ENCODE measurements at regions not wholly inside any gene's neighbourhood (a gene's known extent, or its start where the extent isn't known, plus 50 kb on each side); places are given as distances from the start of the nearest gene placed in this dataset.
"Not testable (repeated sequence)": the region's sequence is repeated elsewhere in the genome, so short reads cannot be mapped to it uniquely, and the experiment has no call there.

DNA sequence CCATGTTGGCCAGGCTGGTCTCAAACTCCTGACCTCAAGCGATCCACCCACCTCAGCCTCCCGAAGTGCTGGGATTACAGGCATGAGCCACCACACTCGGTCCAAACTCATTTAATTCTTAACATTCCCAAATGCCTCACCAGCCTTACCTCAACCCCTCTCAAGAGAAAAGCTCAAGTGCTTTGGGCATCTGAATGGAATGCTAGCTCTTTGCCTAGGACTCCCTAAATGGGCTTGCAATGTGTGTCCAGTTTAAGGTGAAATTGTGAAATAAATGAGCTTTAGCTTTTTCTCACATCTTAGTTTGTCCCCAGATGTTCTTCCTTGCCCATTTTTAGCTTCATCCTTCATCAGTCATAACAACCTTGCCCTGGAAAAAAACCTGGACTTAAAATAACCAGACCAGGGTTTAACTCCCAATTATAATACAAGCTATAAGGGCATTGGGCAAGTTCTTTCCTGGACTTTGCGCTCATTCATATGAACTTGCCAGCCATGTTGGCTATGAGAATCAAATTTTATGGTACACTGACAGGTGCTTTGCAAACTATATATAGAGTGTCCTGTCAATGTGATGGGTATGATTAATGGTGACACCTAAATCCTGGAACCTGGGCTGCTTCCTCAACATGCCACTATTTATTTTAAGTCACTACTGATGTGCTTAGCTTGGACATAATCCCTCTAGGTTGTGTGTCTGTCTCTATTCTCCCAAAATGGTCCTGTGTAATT, 95.1 kb upstream of the SERPINE2 start:
- H3K36me3 ChIP-seq (ENCODE audit: control insufficient read depth in 2 of 2, insufficient read depth in 2 of 2, low read length in 1 of 2) = no peaks in the 10 kb centered on the region
- no peaks in the 10 kb centered on the region for H3K4me1 ChIP-seq (ENCODE audit: control insufficient read depth in 2 of 2, insufficient read depth in 2 of 2, low read length in 2 of 2)
- 96% methylated on average over 4 of the region's 4 CpGs for WGBS
- no peak overlapping the region for H3K27ac ChIP-seq (ENCODE audit: low read depth in 1 of 2, low read length in 1 of 2)
- no peaks in the 10 kb centered on the region for H3K9me3 ChIP-seq (ENCODE audit: control insufficient read depth in 2 of 2, insufficient read depth in 1 of 2, low read length in 1 of 2)
- no peak overlapping the region for H3K4me3 ChIP-seq (ENCODE audit: low read length in 2 of 2)
- DNase-seq (ENCODE audit: low read depth in 6 of 9, low spot score in 9 of 9) = no peak
- H3K27me3 ChIP-seq (ENCODE audit: control insufficient read depth in 2 of 2, insufficient read depth in 1 of 2, low read length in 1 of 2) = no peaks in the 10 kb centered on the region

GRCh38 chr2:224133387-224133786, 94.3 kb upstream of the SERPINE2 start:
- no peaks in the 10 kb centered on the region for H3K36me3 ChIP-seq (ENCODE audit: control insufficient read depth in 2 of 2, insufficient read depth in 2 of 2, low read length in 1 of 2)
- DNase-seq (ENCODE audit: low read depth in 6 of 9, low spot score in 9 of 9) = no peak
- WGBS = 87% methylated on average over 4 of the region's 4 CpGs
- H3K9me3 ChIP-seq (ENCODE audit: control insufficient read depth in 2 of 2, insufficient read depth in 1 of 2, low read length in 1 of 2) = no peaks in the 10 kb centered on the region
- no peaks in the 10 kb centered on the region for H3K27me3 ChIP-seq (ENCODE audit: control insufficient read depth in 2 of 2, insufficient read depth in 1 of 2, low read length in 1 of 2)
- no peak overlapping the region for H3K27ac ChIP-seq (ENCODE audit: low read depth in 1 of 2, low read length in 1 of 2)
- H3K4me1 ChIP-seq (ENCODE audit: control insufficient read depth in 2 of 2, insufficient read depth in 2 of 2, low read length in 2 of 2) = no peaks in the 10 kb centered on the region
- H3K4me3 ChIP-seq (ENCODE audit: low read length in 2 of 2) = no peak overlapping the region

- no peak overlapping the region for H3K27ac ChIP-seq (ENCODE audit: low read depth in 1 of 2, low read length in 1 of 2)
- H3K4me3 ChIP-seq (ENCODE audit: low read length in 2 of 2) = no peak overlapping the region
- H3K4me1 ChIP-seq (ENCODE audit: control insufficient read depth in 2 of 2, insufficient read depth in 2 of 2, low read length in 2 of 2) = no peaks in the 10 kb centered on the region
- no peaks in the 10 kb centered on the region for H3K27me3 ChIP-seq (ENCODE audit: control insufficient read depth in 2 of 2, insufficient read depth in 1 of 2, low read length in 1 of 2)
- H3K9me3 ChIP-seq (ENCODE audit: control insufficient read depth in 2 of 2, insufficient read depth in 1 of 2, low read length in 1 of 2) = no peaks in the 10 kb centered on the region
- DNase-seq (ENCODE audit: low read depth in 6 of 9, low spot score in 9 of 9) = no peak
- H3K36me3 ChIP-seq (ENCODE audit: control insufficient read depth in 2 of 2, insufficient read depth in 2 of 2, low read length in 1 of 2) = no peaks in the 10 kb centered on the region
- 63% methylated on average over 5 of the region's 5 CpGs for WGBS
Measured at GRCh38 chr2:224127871-224128501, 88.9 kb upstream of the SERPINE2 start.

GRCh38 chr2:224126440-224126839, 87.4 kb upstream of the SERPINE2 start:
- DNase-seq (ENCODE audit: low read depth in 6 of 9, low spot score in 9 of 9) = no peak
- no peaks in the 10 kb centered on the region for H3K27me3 ChIP-seq (ENCODE audit: control insufficient read depth in 2 of 2, insufficient read depth in 1 of 2, low read length in 1 of 2)
- WGBS = 92% methylated on average over 6 of the region's 6 CpGs

DNA sequence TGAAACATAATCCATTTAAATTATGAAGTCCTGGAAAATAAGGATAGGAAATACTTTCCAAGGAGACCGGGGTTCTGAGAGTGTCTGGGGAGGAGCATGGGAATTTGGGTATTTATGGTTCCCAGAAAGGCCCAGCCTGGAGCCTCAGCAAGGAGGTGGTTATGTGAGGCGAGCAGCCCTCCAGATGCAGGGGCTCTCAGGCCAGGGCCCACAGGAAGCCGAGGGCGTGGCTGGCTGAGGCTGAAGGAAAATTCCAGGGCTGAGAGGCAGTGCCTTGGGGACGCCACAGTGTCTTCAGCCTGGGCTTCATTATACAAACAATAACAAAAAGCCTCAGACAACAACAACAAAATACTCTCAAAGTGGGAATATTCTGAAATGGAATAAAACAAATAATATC, 86.9 kb upstream of the SERPINE2 start:
- WGBS = 61% methylated on average over 5 of the region's 5 CpGs
- Histone ChIP-seq H3K27ac (ENCODE audit: low read depth in 1 of 2, low read length in 1 of 2) (no peak overlapping the region), H3K9me3 (ENCODE audit: control insufficient read depth in 2 of 2, insufficient read depth in 1 of 2, low read length in 1 of 2) (no peaks in the 10 kb centered on the region), H3K36me3 (ENCODE audit: control insufficient read depth in 2 of 2, insufficient read depth in 2 of 2, low read length in 1 of 2) (no peaks in the 10 kb centered on the region), H3K4me3 (ENCODE audit: low read length in 2 of 2) (no peak overlapping the region), H3K4me1 (ENCODE audit: control insufficient read depth in 2 of 2, insufficient read depth in 2 of 2, low read length in 2 of 2) (no peaks in the 10 kb centered on the region), H3K27me3 (ENCODE audit: control insufficient read depth in 2 of 2, insufficient read depth in 1 of 2, low read length in 1 of 2) (no peaks in the 10 kb centered on the region)
- DNase-seq (ENCODE audit: low read depth in 6 of 9, low spot score in 9 of 9) = no peak

More at GRCh38 chr2:224126440-224126839, 87.4 kb upstream of the SERPINE2 start:
- Histone ChIP-seq H3K36me3 (ENCODE audit: control insufficient read depth in 2 of 2, insufficient read depth in 2 of 2, low read length in 1 of 2) (no peaks in the 10 kb centered on the region), H3K9me3 (ENCODE audit: control insufficient read depth in 2 of 2, insufficient read depth in 1 of 2, low read length in 1 of 2) (no peaks in the 10 kb centered on the region), H3K4me1 (ENCODE audit: control insufficient read depth in 2 of 2, insufficient read depth in 2 of 2, low read length in 2 of 2) (no peaks in the 10 kb centered on the region), H3K4me3 (ENCODE audit: low read length in 2 of 2) (no peak overlapping the region), H3K27ac (ENCODE audit: low read depth in 1 of 2, low read length in 1 of 2) (no peak overlapping the region)

- H3K27me3 ChIP-seq (ENCODE audit: control insufficient read depth in 2 of 2, insufficient read depth in 1 of 2, low read length in 1 of 2) = no peaks in the 10 kb centered on the region
- no peak for DNase-seq (ENCODE audit: low read depth in 6 of 9, low spot score in 9 of 9)
- H3K4me3 ChIP-seq (ENCODE audit: low read length in 2 of 2) = no peak overlapping the region
- no peaks in the 10 kb centered on the region for H3K9me3 ChIP-seq (ENCODE audit: control insufficient read depth in 2 of 2, insufficient read depth in 1 of 2, low read length in 1 of 2)
- H3K27ac ChIP-seq (ENCODE audit: low read depth in 1 of 2, low read length in 1 of 2) = no peak overlapping the region
- no peaks in the 10 kb centered on the region for H3K36me3 ChIP-seq (ENCODE audit: control insufficient read depth in 2 of 2, insufficient read depth in 2 of 2, low read length in 1 of 2)
- H3K4me1 ChIP-seq (ENCODE audit: control insufficient read depth in 2 of 2, insufficient read depth in 2 of 2, low read length in 2 of 2) = no peaks in the 10 kb centered on the region
Measured at GRCh38 chr2:224122542-224122941, 83.5 kb upstream of the SERPINE2 start.

DNA sequence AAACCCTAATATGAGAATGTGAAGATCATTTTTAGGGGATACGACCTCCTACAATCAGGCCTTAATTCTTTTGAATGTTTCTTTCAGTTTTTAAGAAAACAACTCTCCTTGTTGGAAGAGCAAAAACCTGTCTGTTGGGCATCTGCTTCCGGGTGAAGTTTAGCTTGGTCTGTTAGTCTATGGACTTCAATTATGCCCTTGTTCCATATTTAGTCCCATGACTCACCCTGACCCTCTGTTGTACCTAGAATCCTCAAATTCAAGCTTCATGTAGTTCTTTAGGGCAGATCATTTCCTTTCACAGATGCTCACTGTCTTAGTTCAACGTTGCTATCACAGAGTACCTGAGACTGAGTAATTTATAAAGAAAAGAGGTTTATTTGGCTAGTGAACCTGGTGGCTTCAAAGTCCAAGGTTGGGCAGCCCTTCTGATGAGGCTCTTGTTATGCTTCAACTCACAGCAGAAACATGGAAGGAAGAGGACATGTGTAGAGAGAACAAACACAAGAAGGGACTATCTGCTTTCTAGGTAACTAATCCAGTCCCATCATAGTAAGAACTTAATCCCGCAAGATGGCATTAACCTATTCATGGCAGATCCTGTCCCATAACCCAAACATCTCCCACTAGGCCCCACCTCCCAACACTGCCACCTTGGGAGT, 82.5 kb upstream of the SERPINE2 start:
- Histone ChIP-seq H3K36me3 (ENCODE audit: control insufficient read depth in 2 of 2, insufficient read depth in 2 of 2, low read length in 1 of 2) (no peaks in the 10 kb centered on the region), H3K27me3 (ENCODE audit: control insufficient read depth in 2 of 2, insufficient read depth in 1 of 2, low read length in 1 of 2) (no peaks in the 10 kb centered on the region), H3K4me1 (ENCODE audit: control insufficient read depth in 2 of 2, insufficient read depth in 2 of 2, low read length in 2 of 2) (no peaks in the 10 kb centered on the region), H3K4me3 (ENCODE audit: low read length in 2 of 2) (no peak overlapping the region), H3K27ac (ENCODE audit: low read depth in 1 of 2, low read length in 1 of 2) (no peak overlapping the region), H3K9me3 (ENCODE audit: control insufficient read depth in 2 of 2, insufficient read depth in 1 of 2, low read length in 1 of 2) (no peaks in the 10 kb centered on the region)
- WGBS = 92% methylated on average over 4 of the region's 4 CpGs
- no peak for DNase-seq (ENCODE audit: low read depth in 6 of 9, low spot score in 9 of 9)

DNA sequence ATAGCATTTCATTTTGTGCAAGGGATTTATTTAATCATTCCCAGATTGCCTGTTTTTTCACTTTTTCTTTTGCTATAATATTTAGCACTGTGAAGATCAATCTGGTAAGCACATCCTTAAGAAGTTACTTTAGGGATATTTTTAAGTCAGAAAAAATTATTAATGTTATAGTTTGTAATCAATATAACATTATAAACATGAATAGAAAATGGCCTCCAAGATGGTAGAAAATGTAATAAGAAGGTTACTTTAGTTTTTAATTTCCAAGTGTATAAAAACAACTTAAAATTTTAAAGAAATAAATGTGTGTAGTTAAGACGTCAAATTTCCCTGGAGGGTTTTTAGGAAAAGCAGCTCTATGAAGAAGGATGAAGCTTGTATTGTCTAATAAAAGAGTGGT, 81.9 kb upstream of the SERPINE2 start:
- DNase-seq (ENCODE audit: low read depth in 6 of 9, low spot score in 9 of 9) = no peak
- WGBS = 92% methylated on average over 1 of the region's 1 CpG
- no peak overlapping the region for H3K27ac ChIP-seq (ENCODE audit: low read depth in 1 of 2, low read length in 1 of 2)
- H3K9me3 ChIP-seq (ENCODE audit: control insufficient read depth in 2 of 2, insufficient read depth in 1 of 2, low read length in 1 of 2) = no peaks in the 10 kb centered on the region
- no peaks in the 10 kb centered on the region for H3K4me1 ChIP-seq (ENCODE audit: control insufficient read depth in 2 of 2, insufficient read depth in 2 of 2, low read length in 2 of 2)
- H3K4me3 ChIP-seq (ENCODE audit: low read length in 2 of 2) = no peak overlapping the region
- no peaks in the 10 kb centered on the region for H3K36me3 ChIP-seq (ENCODE audit: control insufficient read depth in 2 of 2, insufficient read depth in 2 of 2, low read length in 1 of 2)
- H3K27me3 ChIP-seq (ENCODE audit: control insufficient read depth in 2 of 2, insufficient read depth in 1 of 2, low read length in 1 of 2) = no peaks in the 10 kb centered on the region

GRCh38 chr2:224119846-224120245, 80.8 kb upstream of the SERPINE2 start:
- H3K27me3 ChIP-seq (ENCODE audit: control insufficient read depth in 2 of 2, insufficient read depth in 1 of 2, low read length in 1 of 2); H3K27ac ChIP-seq (ENCODE audit: low read depth in 1 of 2, low read length in 1 of 2); H3K4me1 ChIP-seq (ENCODE audit: control insufficient read depth in 2 of 2, insufficient read depth in 2 of 2, low read length in 2 of 2); H3K36me3 ChIP-seq (ENCODE audit: control insufficient read depth in 2 of 2, insufficient read depth in 2 of 2, low read length in 1 of 2); DNase-seq (ENCODE audit: low read depth in 6 of 9, low spot score in 9 of 9); H3K9me3 ChIP-seq (ENCODE audit: control insufficient read depth in 2 of 2, insufficient read depth in 1 of 2, low read length in 1 of 2); H3K4me3 ChIP-seq (ENCODE audit: low read length in 2 of 2): not testable (repeated sequence)
- 87% methylated on average over 1 of the region's 1 CpG for whole genome bisulfite sequencing
